SU-DHL-6 (cell line): ENCODE measurements at regions not wholly inside any gene's neighbourhood (a gene's known extent, or its start where the extent isn't known, plus 50 kb on each side); places are given as distances from the start of the nearest gene placed in this dataset.

Experiments used
- CTCF ChIP-seq: fragments of 200-600 bp; sonication (generic); IDR thresholded peaks from one replicate; pipeline ENCODE4 v1.5.1; 2017; ENCODE audit warnings: antibody characterized with exemption, mild to moderate bottlenecking, low read length, moderate library complexity; ENCODE audit not compliant: insufficient read depth, poor library complexity, severe bottlenecking
- EZH2phosphoT487 ChIP-seq: fragments of 200-600 bp; sonication (generic), shearing (Covaris generic); conservative IDR thresholded peaks from 2 replicates; pipeline ENCODE4 v1.6.1; 2018; ENCODE audit warnings: mild to moderate bottlenecking, antibody characterized with exemption, low read length, moderate library complexity, mixed read lengths

GRCh38 chr6:62993951-62994350 is 217.3 kb upstream of the FKBP1C start:
- TF ChIP-seq CTCF (no peak), EZH2phosphoT487 (no peak)
